Urothelium cell line (cell line): ENCODE measurements at regions not wholly inside any gene's neighbourhood (a gene's known extent, or its start where the extent isn't known, plus 50 kb on each side); places are given as distances from the start of the nearest gene placed in this dataset.
"Not testable (repeated sequence)": the region's sequence is repeated elsewhere in the genome, so short reads cannot be mapped to it uniquely, and the experiment has no call there.

Experiments used
- DNase-seq: peaks from one replicate; pipeline ENCODE4 v3.0.0; 2011; ENCODE audit warnings: low spot score, mixed read lengths
- FAIRE-seq: peaks from 2 replicates; lab custom pipeline; 2011; peaks lifted over from hg19 to GRCh38; lab: Jason Lieb, UNC

DNA sequence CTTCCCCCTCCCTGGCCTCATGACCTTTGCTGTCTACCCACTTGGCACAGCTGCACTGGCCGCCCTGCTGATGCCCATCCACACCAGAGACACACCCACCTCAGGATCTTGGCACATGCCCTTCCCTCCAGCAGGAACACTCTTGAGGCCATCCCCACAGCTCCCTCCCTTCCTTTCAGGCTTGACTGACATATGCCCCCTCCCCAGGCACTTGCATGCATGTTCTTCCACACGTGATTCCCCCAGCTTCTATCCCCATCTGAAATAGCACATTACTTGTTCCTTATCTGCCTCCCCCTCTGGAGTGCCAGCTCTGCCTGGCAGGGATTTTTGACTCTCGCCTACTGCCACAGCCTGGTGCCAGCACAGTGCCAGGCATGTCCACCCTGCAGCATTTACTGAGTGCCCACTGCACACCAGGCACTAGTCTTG, 98.5 kb upstream of the SLC25A33 start:
- FAIRE-seq: no peak
- no peak for DNase-seq

DNA sequence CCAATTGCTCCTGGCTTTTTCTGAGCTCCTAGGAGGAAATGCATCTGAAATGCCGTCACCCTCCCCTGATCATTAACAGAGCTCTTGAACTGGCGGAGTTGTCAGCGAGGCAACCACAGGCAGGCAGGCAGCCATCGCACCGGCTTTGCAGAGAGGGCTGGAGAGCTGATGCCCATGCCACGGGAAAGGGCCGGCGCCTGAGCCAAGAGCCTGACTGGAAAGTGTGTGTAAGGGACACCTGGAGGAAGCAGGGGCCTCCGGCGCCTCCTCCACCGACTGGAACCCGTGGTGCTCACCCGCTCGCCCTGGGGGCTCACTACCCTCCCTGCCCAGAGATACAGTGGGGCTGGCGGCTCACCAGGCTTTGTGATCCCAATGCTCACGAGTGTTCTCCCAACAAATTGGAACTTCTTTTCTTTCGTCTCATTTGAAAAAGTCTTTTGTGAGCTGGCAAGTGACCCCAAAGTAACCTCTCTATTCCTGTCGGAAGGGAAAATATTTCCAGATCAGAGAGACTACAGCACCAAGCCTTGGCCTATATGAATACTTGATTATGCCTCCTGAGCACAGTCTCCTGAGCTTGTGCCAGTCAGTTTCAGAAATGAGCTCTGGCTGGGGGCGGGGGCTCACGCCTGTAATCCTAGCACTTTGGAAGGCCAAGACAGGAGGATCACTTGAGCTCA, 97.7 kb upstream of the SLC25A33 start:
- FAIRE-seq (no peak), DNase-seq (no peak)

DNA sequence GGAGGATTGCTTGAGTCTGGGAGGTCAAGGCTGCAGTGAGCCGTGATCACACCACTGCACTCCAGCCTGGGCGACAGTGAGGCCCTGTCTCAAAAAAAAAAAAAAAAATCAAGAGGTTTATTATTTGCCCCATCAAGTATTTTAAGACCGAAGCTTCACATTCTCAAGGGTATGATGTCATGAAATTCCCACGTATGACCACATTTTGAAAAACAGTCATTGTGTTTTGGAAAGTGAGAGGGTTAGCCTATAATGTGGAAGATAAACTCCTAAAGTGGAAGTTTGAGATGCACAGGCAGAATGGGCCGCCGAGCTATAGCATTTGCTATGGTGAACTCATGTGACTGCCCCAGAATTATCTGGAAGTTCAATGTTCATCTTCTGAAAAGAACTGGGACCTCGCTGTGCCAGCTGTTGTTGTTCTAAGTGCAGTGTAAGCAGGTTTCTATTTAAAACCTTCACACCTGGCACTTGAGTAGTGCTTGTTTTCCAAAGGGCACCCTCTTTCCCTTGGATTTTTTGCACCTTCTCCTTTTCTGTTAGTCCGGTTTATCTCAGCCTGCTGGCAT, 96.9 kb upstream of the SLC25A33 start:
- DNase-seq: no peak
- FAIRE-seq: no peak

DNA sequence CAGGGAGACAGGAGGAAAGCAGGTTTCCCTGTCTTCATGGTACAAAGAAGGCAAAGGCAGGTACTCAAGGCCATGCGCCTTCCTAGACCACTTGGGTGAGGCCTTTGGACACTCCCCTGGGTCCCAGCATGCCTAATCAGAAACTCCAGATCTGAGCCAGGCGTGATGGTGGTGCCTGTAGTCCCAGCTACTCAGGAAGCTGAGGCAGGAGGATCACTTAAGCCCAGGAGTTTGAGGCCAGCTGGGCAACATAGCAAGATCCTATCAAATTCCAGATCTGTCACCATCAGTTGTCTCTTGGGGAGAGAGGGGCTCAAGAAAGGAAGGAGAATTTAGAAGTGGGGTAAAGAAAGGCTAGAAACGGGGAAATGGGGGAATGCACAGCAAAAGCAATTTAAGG, 96.3 kb upstream of the SLC25A33 start:
- DNase-seq (no peak), FAIRE-seq (no peak)

GRCh38 chr1:9443913-9444445, 95.3 kb upstream of the SLC25A33 start:
- DNase-seq (peak; percentile 53), FAIRE-seq (peak; percentile 82)

DNA sequence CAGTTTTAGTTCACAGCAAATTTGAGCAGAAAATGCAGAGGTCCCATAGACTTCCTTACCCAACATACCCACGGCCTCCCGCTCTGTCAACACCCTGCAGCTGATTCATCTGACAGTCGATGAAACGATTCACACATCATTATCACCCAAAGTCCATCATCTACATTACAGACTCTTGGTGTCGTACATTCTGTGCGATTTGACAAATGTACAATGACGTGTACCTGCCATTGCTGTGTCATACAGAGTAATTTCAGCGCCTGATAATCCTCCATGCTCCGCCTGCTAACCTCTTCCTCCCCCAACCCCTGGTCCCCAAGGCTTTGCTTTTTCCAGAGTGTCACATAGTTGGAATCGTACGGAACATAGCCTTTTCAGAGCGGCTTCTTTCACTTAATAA, 94.7 kb upstream of the SLC25A33 start:
- FAIRE-seq: no peak
- DNase-seq: no peak

GRCh38 chr1:9445081-9445480, 94.2 kb upstream of the SLC25A33 start:
- DNase-seq, FAIRE-seq: not testable (repeated sequence)

- FAIRE-seq: no peak
Measured at GRCh38 chr1:9447215-9447960, 91.9 kb upstream of the SLC25A33 start.

GRCh38 chr1:9448132-9449109, 90.8 kb upstream of the SLC25A33 start:
- no peak for DNase-seq
- no peak for FAIRE-seq

More at GRCh38 chr1:9447215-9447960, 91.9 kb upstream of the SLC25A33 start:
- no peak for DNase-seq

GRCh38 chr1:9449110-9449627, 90.1 kb upstream of the SLC25A33 start:
- DNase-seq (peak; percentile 42), FAIRE-seq (no peak)

DNA sequence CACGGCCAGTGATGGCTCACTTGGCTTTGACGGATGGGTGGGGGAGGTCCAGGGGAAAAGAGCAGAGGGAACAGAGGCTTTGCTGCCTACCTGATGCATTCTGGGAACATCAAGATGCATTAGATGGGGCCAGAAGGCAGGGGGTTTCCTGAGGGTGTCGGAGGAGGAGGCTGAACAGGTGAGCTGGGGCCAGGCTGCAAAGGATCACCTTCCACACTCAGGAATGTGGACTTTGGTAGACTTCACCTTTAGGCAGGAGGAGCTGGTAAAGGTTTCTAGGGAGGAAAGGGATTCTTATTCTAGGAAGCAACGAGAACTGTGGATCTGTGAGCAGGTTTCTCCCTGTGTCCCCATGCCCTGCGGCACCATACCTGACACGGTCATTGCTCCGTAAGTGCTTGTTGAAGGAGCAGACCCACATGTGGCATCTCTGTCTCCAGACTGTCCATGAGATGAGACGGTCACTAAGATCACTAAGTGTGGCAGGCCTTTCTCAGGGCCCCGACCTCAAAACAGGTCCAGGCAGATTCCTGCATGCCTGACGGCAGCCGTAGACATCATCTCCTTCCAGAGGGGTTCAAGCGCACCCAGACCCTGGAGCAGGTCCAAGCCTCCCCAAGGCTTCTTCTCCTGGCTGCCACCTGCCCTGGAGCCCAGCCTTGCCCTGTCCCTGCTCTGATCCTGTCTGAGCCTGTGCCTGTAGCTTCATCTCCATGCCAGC, 89.1 kb upstream of the SLC25A33 start:
- FAIRE-seq: no peak

GRCh38 chr1:9451081-9451480, 88.2 kb upstream of the SLC25A33 start:
- DNase-seq: no peak
- FAIRE-seq: no peak

More for the DNA sequence above, 89.1 kb upstream of the SLC25A33 start:
- DNase-seq: no peak

DNA sequence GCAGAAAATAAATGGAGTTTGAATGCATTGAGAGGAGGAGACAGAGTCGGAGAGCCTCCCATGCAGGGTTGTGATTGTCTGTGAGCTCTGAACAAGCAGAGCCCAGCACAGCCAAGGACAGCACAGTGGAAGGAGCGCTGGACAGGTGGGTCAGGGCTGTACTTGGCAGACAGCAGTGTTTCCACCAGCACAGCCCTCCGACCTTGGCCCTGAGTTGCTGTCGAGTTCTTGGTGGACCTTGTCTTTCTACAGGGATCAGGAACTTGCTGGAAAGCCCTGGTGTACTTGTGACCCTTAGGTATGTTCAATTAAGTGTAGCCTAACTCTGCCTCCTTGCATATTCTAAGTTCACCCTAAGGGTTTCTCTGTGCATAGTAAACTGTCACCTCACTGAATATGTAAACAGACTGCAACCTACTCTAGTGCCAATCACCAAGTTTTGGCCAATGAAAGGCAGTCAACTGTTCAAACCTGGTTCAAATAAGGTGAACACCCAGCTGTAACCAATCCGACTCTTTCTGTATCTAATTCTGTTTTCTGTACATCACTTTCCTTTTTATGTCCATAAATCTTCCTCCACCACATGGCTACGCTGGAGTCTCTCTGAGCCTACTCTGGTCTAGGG, 86.6 kb upstream of the SLC25A33 start:
- no peak for FAIRE-seq
- no peak for DNase-seq

DNA sequence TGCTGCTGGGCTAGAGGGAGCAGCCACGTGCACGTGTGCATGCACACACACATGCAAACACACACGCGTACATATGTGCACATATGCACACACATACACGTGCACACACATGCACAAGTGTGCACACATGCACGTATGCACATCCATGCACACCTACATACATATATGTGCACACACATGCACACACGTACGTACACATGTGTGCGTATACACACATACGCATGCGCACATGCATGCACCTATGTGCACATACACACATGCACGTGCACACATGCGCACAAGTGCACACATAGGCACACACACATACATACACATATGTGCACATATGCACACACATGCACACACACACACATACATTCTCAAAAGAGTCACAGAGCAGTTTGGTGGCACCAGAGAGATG, 85.9 kb upstream of the SLC25A33 start:
- FAIRE-seq (peak; percentile 93), DNase-seq (no peak)

- no peak for FAIRE-seq
Measured at GRCh38 chr1:9453779-9454418, 85.4 kb upstream of the SLC25A33 start.

GRCh38 chr1:9454494-9455066, 84.7 kb upstream of the SLC25A33 start:
- DNase-seq: no peak
- FAIRE-seq: peak; percentile 35

More at GRCh38 chr1:9453779-9454418, 85.4 kb upstream of the SLC25A33 start:
- no peak for DNase-seq

GRCh38 chr1:9455487-9456234, 83.6 kb upstream of the SLC25A33 start:
- FAIRE-seq (no peak), DNase-seq (peak; percentile 58)

GRCh38 chr1:9456833-9457232, 82.4 kb upstream of the SLC25A33 start:
- DNase-seq (no peak), FAIRE-seq (no peak)
